ENCODE measurements at regions not wholly inside any gene's neighbourhood (a gene's known extent, or its start where the extent isn't known, plus 50 kb on each side); places are given as distances from the start of the nearest gene placed in this dataset.

DNA sequence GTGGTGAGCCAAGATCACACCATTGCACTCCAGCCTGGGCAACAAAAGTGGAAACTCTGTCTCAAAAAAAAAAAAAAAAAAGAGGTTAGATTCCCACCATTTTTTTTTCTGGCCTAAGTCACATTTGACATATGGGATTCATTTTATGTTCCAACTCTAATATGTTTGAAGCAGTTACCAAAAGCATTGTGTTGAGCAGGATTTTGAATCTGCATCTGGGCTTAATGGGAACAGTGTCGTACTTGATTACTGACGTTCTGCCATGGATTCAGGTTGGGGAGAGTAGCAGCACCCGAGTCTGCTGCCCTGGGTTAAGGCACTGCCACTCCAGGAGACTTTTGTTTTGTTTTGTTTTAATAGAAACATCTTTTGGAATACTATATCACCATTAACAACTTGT, 348.7 kb upstream of the TBL1XR1 start:
- H3K9me3 Mint-ChIP-seq (ENCODE audit: low read depth), result no peaks in the 10 kb centered on the region
- H3K4me1 Mint-ChIP-seq (ENCODE audit: low read depth), result peaks cover 23% of the 10 kb centered on the region
- H3K27ac Mint-ChIP-seq (ENCODE audit: unreplicated experiment), result no peak overlapping the region
- no peaks in the 10 kb centered on the region for H3K27me3 Mint-ChIP-seq (ENCODE audit: low read depth)
- no peak for TF ChIP-seq CTCF (IDR thresholded peaks at IDR 0.05)
- no peak for DNase-seq (ENCODE audit: low spot score)
- no peaks in the 10 kb centered on the region for H3K36me3 Mint-ChIP-seq (ENCODE audit: low read depth)
- H3K4me3 Mint-ChIP-seq (ENCODE audit: unreplicated experiment), result no peak overlapping the region

- H3K27ac Mint-ChIP-seq (ENCODE audit: unreplicated experiment), result no peak overlapping the region
- no peaks in the 10 kb centered on the region for H3K36me3 Mint-ChIP-seq (ENCODE audit: low read depth)
These were observed 350.5 kb upstream of the TBL1XR1 start for GRCh38 chr3:177547711-177548350.

DNA sequence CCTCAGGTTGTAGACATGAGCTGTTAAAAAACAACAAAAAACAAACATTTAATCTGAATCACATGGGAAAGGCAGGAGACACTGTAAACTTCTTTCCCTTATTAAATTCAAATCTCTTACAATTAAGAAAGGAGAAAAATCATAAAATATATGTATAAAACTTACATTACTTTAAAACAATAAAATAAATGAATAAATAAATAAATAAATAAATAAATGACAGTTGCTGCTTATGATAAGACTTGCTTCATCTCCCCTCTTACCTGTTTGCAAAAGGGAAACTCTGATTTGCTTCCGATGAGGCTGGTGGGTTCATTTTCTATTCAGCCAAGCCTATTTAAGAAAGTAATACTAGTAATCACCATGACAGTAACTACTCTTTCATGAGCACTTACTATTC, 353.4 kb upstream of the TBL1XR1 start:
- no peaks in the 10 kb centered on the region for H3K27me3 Mint-ChIP-seq (ENCODE audit: low read depth)
- no peaks in the 10 kb centered on the region for H3K9me3 Mint-ChIP-seq (ENCODE audit: low read depth)
- no peak overlapping the region for H3K27ac Mint-ChIP-seq (ENCODE audit: unreplicated experiment)
- H3K4me3 Mint-ChIP-seq (ENCODE audit: unreplicated experiment), result no peak overlapping the region
- no peak for DNase-seq (ENCODE audit: low spot score)
- TF ChIP-seq CTCF (IDR thresholded peaks at IDR 0.05), result no peak
- peaks cover 39% of the 10 kb centered on the region for H3K4me1 Mint-ChIP-seq (ENCODE audit: low read depth)
- no peaks in the 10 kb centered on the region for H3K36me3 Mint-ChIP-seq (ENCODE audit: low read depth)

More at GRCh38 chr3:177547711-177548350, 350.5 kb upstream of the TBL1XR1 start:
- Mint-ChIP-seq H3K27me3 (ENCODE audit: low read depth) (no peaks in the 10 kb centered on the region), H3K4me3 (ENCODE audit: unreplicated experiment) (no peak overlapping the region), H3K4me1 (ENCODE audit: low read depth) (peaks cover 23% of the 10 kb centered on the region), H3K9me3 (ENCODE audit: low read depth) (no peaks in the 10 kb centered on the region)
- TF ChIP-seq CTCF (IDR thresholded peaks at IDR 0.05), result no peak
- no peak for DNase-seq (ENCODE audit: low spot score)

DNA sequence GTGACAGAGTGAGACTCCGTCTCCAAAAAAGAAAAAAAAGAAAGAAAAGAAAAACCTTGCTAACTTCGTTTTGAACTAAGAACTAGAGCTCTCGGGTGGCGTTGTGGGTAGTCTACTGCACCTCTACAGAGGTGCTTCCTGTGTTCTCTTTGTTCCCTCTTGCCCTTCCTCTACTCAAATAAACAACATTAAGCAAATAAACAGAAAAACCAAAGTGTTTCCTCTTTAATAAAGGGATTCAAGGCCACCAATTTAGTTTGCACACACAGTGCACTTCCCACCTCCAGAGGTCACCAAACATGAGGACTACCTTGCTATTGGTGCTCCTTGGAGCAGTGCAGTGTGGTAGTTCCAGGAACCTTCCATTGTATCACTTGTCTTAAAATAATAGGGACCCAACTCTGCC, 354.2 kb upstream of the TBL1XR1 start:
- H3K27me3 Mint-ChIP-seq (ENCODE audit: low read depth), result no peaks in the 10 kb centered on the region
- no peak overlapping the region for H3K4me3 Mint-ChIP-seq (ENCODE audit: unreplicated experiment)
- H3K36me3 Mint-ChIP-seq (ENCODE audit: low read depth), result no peaks in the 10 kb centered on the region
- DNase-seq (ENCODE audit: low spot score), result no peak
- no peak for TF ChIP-seq CTCF (IDR thresholded peaks at IDR 0.05)
- H3K9me3 Mint-ChIP-seq (ENCODE audit: low read depth), result no peaks in the 10 kb centered on the region
- no peak overlapping the region for H3K27ac Mint-ChIP-seq (ENCODE audit: unreplicated experiment)
- H3K4me1 Mint-ChIP-seq (ENCODE audit: low read depth), result peaks cover 35% of the 10 kb centered on the region

GRCh38 chr3:177552051-177552450, 354.8 kb upstream of the TBL1XR1 start:
- peaks cover 31% of the 10 kb centered on the region for H3K4me1 Mint-ChIP-seq (ENCODE audit: low read depth)
- no peaks in the 10 kb centered on the region for H3K27me3 Mint-ChIP-seq (ENCODE audit: low read depth)
- no peak overlapping the region for H3K27ac Mint-ChIP-seq (ENCODE audit: unreplicated experiment)
- no peaks in the 10 kb centered on the region for H3K9me3 Mint-ChIP-seq (ENCODE audit: low read depth)
- peaks cover 1% of the 10 kb centered on the region for H3K36me3 Mint-ChIP-seq (ENCODE audit: low read depth)
- DNase-seq (ENCODE audit: low spot score), result no peak
- TF ChIP-seq CTCF (IDR thresholded peaks at IDR 0.05), result no peak
- H3K4me3 Mint-ChIP-seq (ENCODE audit: unreplicated experiment), result no peak overlapping the region

All from chondrocyte (in vitro differentiated cells).